Thyroid gland (tissue), 4 donors: ENCODE measurements at regions not wholly inside any gene's neighbourhood (a gene's known extent, or its start where the extent isn't known, plus 50 kb on each side); places are given as distances from the start of the nearest gene placed in this dataset.

Source experiments
- POLR2A ChIP-seq, 2 donors: fragments of 450-650 bp; IDR thresholded peaks; one replicate each; pipeline ENCODE4 v1.6.1; 2017; ENCODE audit warnings: antibody characterized with exemption in 2 of 2, mild to moderate bottlenecking in 2 of 2, moderate library complexity in 1 of 2
- TF ChIP-seq, protein P1 (sequence below), 6 experiments: fragments of 200-600 bp in 3 of 6; fragments of 450-650 bp in 3 of 6; sonication (generic) in 3 of 6; IDR thresholded peaks; one replicate each; pipeline ENCODE4 v1.5.1; 2016 to 2019; ENCODE audit warnings: antibody characterized with exemption in 6 of 6, mild to moderate bottlenecking in 2 of 6, inconsistent platforms in 1 of 6, moderate library complexity in 1 of 6

DNA sequence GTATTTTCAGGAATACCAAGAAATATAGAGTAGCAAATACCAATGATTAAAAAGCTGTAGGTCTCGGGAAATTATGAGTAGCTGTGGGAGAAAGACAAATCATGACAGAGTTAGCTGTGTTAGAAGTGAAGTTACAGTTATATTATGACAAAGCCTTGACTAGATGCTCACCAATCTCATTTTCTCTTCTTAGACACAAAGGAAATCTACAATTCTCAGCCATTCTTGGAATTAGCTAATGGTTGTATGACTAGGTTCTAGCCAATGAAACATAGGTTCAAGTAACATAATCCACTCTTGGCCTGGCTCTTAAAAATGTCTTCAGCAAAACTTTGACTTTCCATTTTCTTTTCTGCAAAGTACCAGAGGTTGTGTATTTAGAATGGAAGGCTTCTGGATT lies 228.8 kb upstream of the MTPN start:
- TF ChIP-seq POLR2A (IDR thresholded peaks at IDR 0.05), result no peak
- TF ChIP-seq, protein P1, sequence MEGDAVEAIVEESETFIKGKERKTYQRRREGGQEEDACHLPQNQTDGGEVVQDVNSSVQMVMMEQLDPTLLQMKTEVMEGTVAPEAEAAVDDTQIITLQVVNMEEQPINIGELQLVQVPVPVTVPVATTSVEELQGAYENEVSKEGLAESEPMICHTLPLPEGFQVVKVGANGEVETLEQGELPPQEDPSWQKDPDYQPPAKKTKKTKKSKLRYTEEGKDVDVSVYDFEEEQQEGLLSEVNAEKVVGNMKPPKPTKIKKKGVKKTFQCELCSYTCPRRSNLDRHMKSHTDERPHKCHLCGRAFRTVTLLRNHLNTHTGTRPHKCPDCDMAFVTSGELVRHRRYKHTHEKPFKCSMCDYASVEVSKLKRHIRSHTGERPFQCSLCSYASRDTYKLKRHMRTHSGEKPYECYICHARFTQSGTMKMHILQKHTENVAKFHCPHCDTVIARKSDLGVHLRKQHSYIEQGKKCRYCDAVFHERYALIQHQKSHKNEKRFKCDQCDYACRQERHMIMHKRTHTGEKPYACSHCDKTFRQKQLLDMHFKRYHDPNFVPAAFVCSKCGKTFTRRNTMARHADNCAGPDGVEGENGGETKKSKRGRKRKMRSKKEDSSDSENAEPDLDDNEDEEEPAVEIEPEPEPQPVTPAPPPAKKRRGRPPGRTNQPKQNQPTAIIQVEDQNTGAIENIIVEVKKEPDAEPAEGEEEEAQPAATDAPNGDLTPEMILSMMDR (IDR thresholded peaks at IDR 0.05), result no peak
